IMR-90 (cell line): ENCODE measurements at regions not wholly inside any gene's neighbourhood (a gene's known extent, or its start where the extent isn't known, plus 50 kb on each side); places are given as distances from the start of the nearest gene placed in this dataset.

Experiments used
- ATAC-seq: fragments of 200-7000 bp; cut with Tn5 transposase; 2 replicates; pipeline ENCODE4 v1.9.1; 2020; ENCODE audit warnings: low read depth, mild to moderate bottlenecking, moderate library complexity
- BruUV-seq: library from RNA; stranded (reverse); fragments of 400-500 nt; replicated peaks from 2 replicates; lab custom pipeline; 2021; lab: Mats Ljungman, UMichigan
- CTCF ChIA-PET: fragments of 300-600 bp; formaldehyde crosslinking; extraction: SDS; loops from one replicate; lab custom pipeline; 2021; ENCODE audit warnings: antibody characterized with exemption; lab: Yijun Ruan, JAX
- POLR2A ChIA-PET: fragments of 300-600 bp; sonication (Branson Sonifier 250); formaldehyde crosslinking; loops from one replicate; lab custom pipeline; 2022; ENCODE audit warnings: antibody characterized with exemption; ENCODE audit not compliant: unreplicated experiment; lab: Charles Lee
- DNase-seq: peaks from one replicate; pipeline ENCODE4 v3.0.0; 2013
- H2AFZ ChIP-seq: replicated peaks from 2 replicates; pipeline ENCODE3; 2013; ENCODE audit warnings: low read length, mild to moderate bottlenecking; ENCODE audit not compliant: poor library complexity
- H2AK5ac ChIP-seq: 2 replicates; pipeline ENCODE4 v1.6.1; 2013; ENCODE audit warnings: low read depth, low read length, inconsistent platforms
- H2AK9ac ChIP-seq: replicated peaks from 2 replicates; pipeline ENCODE3; 2013; ENCODE audit warnings: mild to moderate bottlenecking, low read depth, low read length, moderate library complexity; ENCODE audit not compliant: poor library complexity
- H2BK120ac ChIP-seq: 2 replicates; pipeline ENCODE4 v1.6.1; 2013; ENCODE audit warnings: low read depth, low read length, inconsistent platforms
- H2BK15ac ChIP-seq: 3 replicates; pipeline ENCODE4 v1.6.1; 2013; ENCODE audit warnings: low read depth, low read length, inconsistent platforms
- H2BK20ac ChIP-seq: 2 replicates; pipeline ENCODE4 v1.6.1; 2013; ENCODE audit warnings: low read depth, mild to moderate bottlenecking, inconsistent platforms, low read length, moderate library complexity
- H2BK5ac ChIP-seq: 2 replicates; pipeline ENCODE4 v1.6.1; 2013; ENCODE audit warnings: mild to moderate bottlenecking, low read depth, low read length, inconsistent platforms; ENCODE audit not compliant: poor library complexity, severe bottlenecking
- H3K14ac ChIP-seq: replicated peaks from 2 replicates; pipeline ENCODE4 v1.6.1; 2013; ENCODE audit warnings: low read depth, low read length, inconsistent platforms
- H3K18ac ChIP-seq: 2 replicates; pipeline ENCODE4 v1.6.1; 2013; ENCODE audit warnings: low read depth, low read length, control low read depth
- H3K23ac ChIP-seq: 2 replicates; pipeline ENCODE4 v1.6.1; 2013; ENCODE audit warnings: low read depth, low read length, inconsistent platforms
- H3K27ac ChIP-seq: 2 replicates; pipeline ENCODE4 v1.5.1; 2013; ENCODE audit warnings: mild to moderate bottlenecking, control low read depth, low read length; ENCODE audit not compliant: insufficient read depth
- H3K27me3 ChIP-seq: 2 replicates; pipeline ENCODE4 v1.6.1; 2013; ENCODE audit warnings: low read length; ENCODE audit not compliant: control insufficient read depth, insufficient read depth
- H3K36me3 ChIP-seq: 2 replicates; pipeline ENCODE4 v1.6.1; 2013; ENCODE audit warnings: low read length, mixed read lengths; ENCODE audit not compliant: control insufficient read depth, insufficient read depth
- H3K4ac ChIP-seq: 2 replicates; pipeline ENCODE4 v1.6.1; 2013; ENCODE audit warnings: low read depth, low read length, inconsistent platforms
- H3K4me1 ChIP-seq: 2 replicates; pipeline ENCODE4 v1.6.1; 2013; ENCODE audit warnings: low read length, mixed read lengths; ENCODE audit not compliant: control insufficient read depth, insufficient read depth
- H3K4me2 ChIP-seq: 2 replicates; pipeline ENCODE4 v1.6.1; 2013; ENCODE audit warnings: low read depth, mild to moderate bottlenecking, control low read depth, low read length, moderate library complexity
- H3K4me3 ChIP-seq: 2 replicates; pipeline ENCODE4 v1.5.1; 2013; ENCODE audit warnings: low read depth, mild to moderate bottlenecking, control low read depth, low read length, moderate library complexity; ENCODE audit not compliant: insufficient read depth
- H3K56ac ChIP-seq: 2 replicates; pipeline ENCODE4 v1.6.1; 2013; ENCODE audit warnings: low read length, inconsistent platforms; ENCODE audit not compliant: insufficient read depth; ENCODE audit errors: extremely low read depth
- H3K79me1 ChIP-seq, 2 experiments: 2 replicates each; pipeline ENCODE4 v1.6.1; 2013; ENCODE audit warnings: low read length in 2 of 2, inconsistent platforms in 1 of 2, low read depth in 1 of 2
- H3K9ac ChIP-seq: 2 replicates; pipeline ENCODE4 v1.6.1; 2013; ENCODE audit warnings: low read depth, low read length, control low read depth
- H3K9me1 ChIP-seq: 2 replicates; pipeline ENCODE4 v1.6.1; 2013; ENCODE audit warnings: low read length, inconsistent platforms; ENCODE audit not compliant: insufficient read depth
- H3K9me3 ChIP-seq: 2 replicates; pipeline ENCODE4 v1.6.1; 2013; ENCODE audit warnings: low read length; ENCODE audit not compliant: control insufficient read depth, insufficient read depth
- H4K20me1 ChIP-seq: 2 replicates; pipeline ENCODE4 v1.6.1; 2013; ENCODE audit warnings: low read length, inconsistent platforms; ENCODE audit not compliant: insufficient read depth
- H4K5ac ChIP-seq: 2 replicates; pipeline ENCODE4 v1.6.1; 2013; ENCODE audit warnings: mild to moderate bottlenecking, low read depth, low read length, control low read depth
- H4K8ac ChIP-seq, 2 experiments: 2 replicates each; pipeline ENCODE4 v1.6.1; 2013; ENCODE audit warnings: low read depth in 2 of 2, low read length in 2 of 2, control low read depth in 1 of 2, inconsistent platforms in 1 of 2
- H4K91ac ChIP-seq: 2 replicates; pipeline ENCODE4 v1.6.1; 2013; ENCODE audit warnings: low read depth, low read length, inconsistent platforms; ENCODE audit not compliant: insufficient read depth
- BHLHE40 ChIP-seq: fragments of 150-350 bp; IDR thresholded peaks from 2 replicates; pipeline ENCODE4 v1.6.1; 2016; ENCODE audit warnings: mild to moderate bottlenecking, low read depth, low read length
- CEBPB ChIP-seq: IDR thresholded peaks from 2 replicates; pipeline ENCODE4 v1.6.1; 2012; ENCODE audit warnings: low read depth, low read length, improper control_type of control experiment
- CTCF ChIP-seq: conservative IDR thresholded peaks from 2 replicates; pipeline ENCODE4 v1.5.1; 2012; ENCODE audit warnings: mild to moderate bottlenecking, low read depth, low read length, improper control_type of control experiment
- MAZ ChIP-seq: IDR thresholded peaks from 2 replicates; pipeline ENCODE4 v1.6.1; 2012; ENCODE audit warnings: low read depth, mild to moderate bottlenecking, low read length, improper control_type of control experiment, moderate library complexity, borderline replicate concordance
- NFE2L2 ChIP-seq: fragments of 150-350 bp; IDR thresholded peaks from 2 replicates; pipeline ENCODE4 v1.6.1; 2016; ENCODE audit warnings: low read depth, mild to moderate bottlenecking, low read length
- RAD21 ChIP-seq: IDR thresholded peaks from 2 replicates; pipeline ENCODE4 v1.6.1; 2012; ENCODE audit warnings: low read length, improper control_type of control experiment
- RCOR1 ChIP-seq: IDR thresholded peaks from 2 replicates; pipeline ENCODE4 v1.6.1; 2012; ENCODE audit warnings: mild to moderate bottlenecking, low read length, improper control_type of control experiment; ENCODE audit not compliant: insufficient replicate concordance
- RFX5 ChIP-seq: IDR thresholded peaks from 2 replicates; pipeline ENCODE4 v1.8.0; 2012; ENCODE audit warnings: low read depth, mild to moderate bottlenecking, low read length, moderate library complexity
- SMC3 ChIP-seq: fragments of 150-350 bp; IDR thresholded peaks from 2 replicates; pipeline ENCODE4 v1.6.1; 2016; ENCODE audit warnings: low read depth, mild to moderate bottlenecking, antibody characterized with exemption, low read length, moderate library complexity
- USF2 ChIP-seq: fragments of 150-350 bp; IDR thresholded peaks from 2 replicates; pipeline ENCODE4 v1.6.1; 2017; ENCODE audit warnings: mild to moderate bottlenecking, antibody characterized with exemption, low read length, low read depth
- WGBS, 2 experiments: methylation state at CpG; one replicate each; pipeline versions ENCODE4 v1.1.5 to v1.1.7; 2013; ENCODE audit warnings: missing lambda C conversion rate in 2 of 2; ENCODE audit not compliant: insufficient read length in 1 of 2; ENCODE audit errors: extremely low coverage in 2 of 2; 5-methylcytosine and 5-hydroxymethylcytosine counted together
- dilution Hi-C: fragments of 300-500 bp; cut with HindIII; formaldehyde crosslinking; loops from one replicate; pipeline ENCODE4 v1.14.3; 2018; ENCODE audit warnings: low sequenced_read_pairs; ENCODE audit not compliant: unreplicated experiment
- in situ Hi-C: fragments of 300-500 bp; cut with MboI; formaldehyde crosslinking; loops from 3 replicates; pipeline ENCODE4 v1.14.3; 2019; ENCODE audit warnings: low sequenced_read_pairs, inconsistent platforms, mixed read lengths
- intact Hi-C: fragments of 100-400 bp; cut with micrococcal nuclease; formaldehyde crosslinking; loops from 2 replicates; pipeline ENCODE4 v1.10.0; 2022

- no CpG with 5 or more reads among the region's 1 CpG for WGBS, 2 experiments
- Histone ChIP-seq H4K20me1 (no peaks in the 10 kb centered on the region; the same call in 1 of the 2 replicates), H2AK5ac (no peak overlapping the region), H4K5ac (no peak overlapping the region), H3K4me1 (no peaks in the 10 kb centered on the region), H2BK20ac (no peak overlapping the region), H3K9me3 (no peaks in the 10 kb centered on the region; the same call in 1 of the 2 replicates), H3K14ac (no peak overlapping the region), H3K18ac (no peak overlapping the region), H2BK5ac (no peak overlapping the region), H3K27ac (no peak overlapping the region), H3K27me3 (peaks cover 44% of the 10 kb centered on the region), H2BK15ac (no peak overlapping the region), H4K8ac (no peak overlapping the region), H3K4me2 (no peak overlapping the region), H3K9me1 (no peaks in the 10 kb centered on the region), H2AK9ac (no peak overlapping the region), H3K36me3 (no peaks in the 10 kb centered on the region), H3K79me1 (no peaks in the 10 kb centered on the region), H3K56ac (no peak overlapping the region), H3K4ac (no peak overlapping the region), H3K4me3 (no peak overlapping the region), H4K91ac (no peak overlapping the region), H3K23ac (no peak overlapping the region), H2BK120ac (no peak overlapping the region), H3K9ac (no peak overlapping the region), H2AFZ (no peak overlapping the region)
- CTCF ChIA-PET, result no interaction called here
- BruUV-seq, result no TSS peak
- dilution Hi-C loops (no loop called here), in situ Hi-C loops (no loop called here), intact Hi-C loops (no loop called here)
- POLR2A ChIA-PET, result no interaction called here
- ATAC-seq, result no peak
- DNase-seq, result no peak
- no peak for TF ChIP-seq CTCF
- TF ChIP-seq SMC3, result no peak
- TF ChIP-seq RCOR1, result no peak
- no peak for TF ChIP-seq NFE2L2
- no peak for TF ChIP-seq RFX5
- TF ChIP-seq USF2, result no peak
- no peak for TF ChIP-seq MAZ
- TF ChIP-seq RAD21, result no peak
- no peak for TF ChIP-seq CEBPB
- TF ChIP-seq BHLHE40, result no peak
Observed at GRCh38 chrX:69320116-69320515, 154.9 kb upstream of the PJA1 start.
